ENCODE measurements at regions not wholly inside any gene's neighbourhood (a gene's known extent, or its start where the extent isn't known, plus 50 kb on each side); places are given as distances from the start of the nearest gene placed in this dataset.
"Not testable (repeated sequence)": the region's sequence is repeated elsewhere in the genome, so short reads cannot be mapped to it uniquely, and the experiment has no call there.

DNA sequence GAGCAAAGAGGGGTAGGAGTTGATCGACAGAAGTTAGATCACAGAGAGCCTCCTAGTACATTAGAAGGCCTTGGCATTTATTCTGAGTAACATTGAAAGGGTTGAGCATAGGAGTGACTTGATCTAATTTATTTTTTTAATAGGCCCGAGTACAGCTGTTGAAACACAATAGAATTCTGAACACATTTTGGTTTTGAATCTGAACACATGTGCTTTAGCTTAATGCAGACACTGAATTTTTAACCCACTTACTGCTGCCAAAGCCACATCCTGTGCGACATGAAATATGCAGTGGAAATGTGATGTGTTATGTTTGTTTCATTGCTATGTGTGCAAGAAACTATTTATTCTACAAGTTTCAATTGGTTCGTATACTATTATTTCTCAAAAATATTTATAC lies 1505.9 kb downstream of the PCDH9 start:
- peak; percentile 54 for DNase-seq (ENCODE audit: low read depth)
- no peak for TF ChIP-seq CTCF (conservative IDR thresholded peaks at IDR 0.05; ENCODE audit: control insufficient read depth, insufficient read depth, low read depth, low read length)
- H3K4me3 ChIP-seq (ENCODE audit: control insufficient read depth, low read depth, low read length) = no peak overlapping the region

DNA sequence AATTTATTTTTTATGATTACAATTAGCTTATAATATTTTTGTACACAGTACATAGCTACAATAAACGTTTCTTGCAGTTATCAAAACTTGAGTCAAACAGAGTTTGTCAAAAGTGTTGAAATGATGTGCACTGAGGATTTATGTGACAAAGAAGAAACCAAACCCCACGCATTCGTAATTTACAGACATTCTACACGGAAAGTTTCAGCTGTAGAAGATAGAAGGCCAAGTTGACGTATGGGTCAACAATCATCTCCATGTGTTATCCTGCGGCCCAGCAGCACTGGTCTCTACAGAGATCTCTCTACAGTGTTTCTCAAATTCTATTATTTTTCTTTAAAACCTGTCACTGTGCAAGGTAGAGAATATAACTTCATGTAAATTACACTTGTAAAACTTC lies 1507.6 kb downstream of the PCDH9 start:
- no peak for DNase-seq (ENCODE audit: low read depth)
- no peak overlapping the region for H3K4me3 ChIP-seq (ENCODE audit: control insufficient read depth, low read depth, low read length)
- TF ChIP-seq CTCF (conservative IDR thresholded peaks at IDR 0.05; ENCODE audit: control insufficient read depth, insufficient read depth, low read depth, low read length) = no peak

DNA sequence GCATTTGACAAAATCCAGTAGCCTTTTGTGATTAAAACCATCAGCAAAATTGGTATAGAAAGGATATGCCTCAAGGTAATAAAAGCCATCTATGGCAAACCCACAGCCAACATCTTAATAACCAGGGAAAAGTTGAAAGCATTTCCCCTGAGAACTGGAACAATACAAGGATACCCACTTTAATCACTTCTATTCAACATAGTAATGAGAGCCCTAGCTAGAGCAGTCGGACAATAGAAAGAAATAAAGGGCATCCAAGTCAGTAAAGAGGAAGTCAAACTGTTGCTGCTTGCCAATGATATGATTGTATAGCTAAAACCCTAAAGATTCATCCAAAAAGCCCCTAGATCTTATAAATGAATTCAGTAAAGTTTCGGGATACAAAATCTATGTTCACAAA lies 1510.3 kb downstream of the PCDH9 start:
- no peak for TF ChIP-seq CTCF (conservative IDR thresholded peaks at IDR 0.05; ENCODE audit: control insufficient read depth, insufficient read depth, low read depth, low read length)
- no peak for DNase-seq (ENCODE audit: low read depth)
- H3K4me3 ChIP-seq (ENCODE audit: control insufficient read depth, low read depth, low read length) = no peak overlapping the region

- no peak for DNase-seq (ENCODE audit: low read depth)
- TF ChIP-seq CTCF (conservative IDR thresholded peaks at IDR 0.05; ENCODE audit: control insufficient read depth, insufficient read depth, low read depth, low read length) = no peak
- H3K4me3 ChIP-seq (ENCODE audit: control insufficient read depth, low read depth, low read length) = no peak overlapping the region
Measured at GRCh38 chr13:65710514-65710913, 1519.6 kb downstream of the PCDH9 start.

DNA sequence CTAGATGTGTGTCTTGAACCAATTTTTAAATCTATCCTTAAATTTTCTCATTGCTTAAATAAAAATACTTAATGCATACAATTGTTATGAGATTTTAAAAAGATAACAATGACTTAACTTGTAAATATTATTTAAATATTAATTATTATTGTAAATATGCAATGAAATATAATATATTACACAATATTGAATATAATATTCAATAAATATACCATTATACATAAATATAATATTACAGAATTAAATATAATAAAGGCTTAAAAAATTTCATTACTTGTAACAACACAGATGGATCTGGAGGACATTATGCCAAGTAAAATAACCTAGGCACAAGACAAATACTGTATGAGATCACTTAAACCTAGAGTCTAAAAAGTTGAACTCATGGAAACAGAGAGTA lies 1532.3 kb downstream of the PCDH9 start:
- no peak for DNase-seq (ENCODE audit: low read depth)
- no peak overlapping the region for H3K4me3 ChIP-seq (ENCODE audit: control insufficient read depth, low read depth, low read length)
- TF ChIP-seq CTCF (conservative IDR thresholded peaks at IDR 0.05; ENCODE audit: control insufficient read depth, insufficient read depth, low read depth, low read length) = no peak

DNA sequence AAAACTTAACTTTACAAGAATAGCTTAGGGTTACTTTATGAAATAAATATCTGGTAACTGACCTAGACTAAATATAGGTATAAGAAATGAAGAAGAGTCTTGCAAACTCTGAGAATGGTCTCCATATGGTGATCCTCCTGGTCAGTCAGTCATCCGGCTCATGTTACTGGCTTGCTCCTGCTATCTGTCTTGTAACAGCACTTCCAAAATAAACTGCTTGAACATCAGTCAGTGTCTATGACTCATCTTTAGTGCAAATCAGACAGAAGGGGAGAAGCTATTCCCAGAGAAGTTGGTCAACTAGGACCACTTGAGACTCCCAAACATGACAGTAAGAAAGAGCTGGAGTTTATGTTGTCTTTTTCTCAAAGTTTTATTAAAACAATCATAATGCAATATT lies 1550.9 kb downstream of the PCDH9 start:
- no peak for TF ChIP-seq CTCF (conservative IDR thresholded peaks at IDR 0.05; ENCODE audit: control insufficient read depth, insufficient read depth, low read depth, low read length)
- DNase-seq (ENCODE audit: low read depth) = peak; percentile 64

GRCh38 chr13:65677906-65678305 lies 1552.2 kb downstream of the PCDH9 start:
- DNase-seq (ENCODE audit: low read depth) = peak; percentile 25
- no peak overlapping the region for H3K4me3 ChIP-seq (ENCODE audit: control insufficient read depth, low read depth, low read length)
- TF ChIP-seq CTCF (conservative IDR thresholded peaks at IDR 0.05; ENCODE audit: control insufficient read depth, insufficient read depth, low read depth, low read length) = peak; percentile 15

More for the DNA sequence above, 1550.9 kb downstream of the PCDH9 start:
- H3K4me3 ChIP-seq (ENCODE audit: control insufficient read depth, low read depth, low read length) = no peak overlapping the region

GRCh38 chr13:65675383-65675782 lies 1554.8 kb downstream of the PCDH9 start:
- not testable (repeated sequence) for DNase-seq (ENCODE audit: low read depth); H3K4me3 ChIP-seq (ENCODE audit: control insufficient read depth, low read depth, low read length)

All from fibroblast of mammary gland (primary cell).